ENCODE measurements at regions not wholly inside any gene's neighbourhood (a gene's known extent, or its start where the extent isn't known, plus 50 kb on each side); places are given as distances from the start of the nearest gene placed in this dataset.

DNA sequence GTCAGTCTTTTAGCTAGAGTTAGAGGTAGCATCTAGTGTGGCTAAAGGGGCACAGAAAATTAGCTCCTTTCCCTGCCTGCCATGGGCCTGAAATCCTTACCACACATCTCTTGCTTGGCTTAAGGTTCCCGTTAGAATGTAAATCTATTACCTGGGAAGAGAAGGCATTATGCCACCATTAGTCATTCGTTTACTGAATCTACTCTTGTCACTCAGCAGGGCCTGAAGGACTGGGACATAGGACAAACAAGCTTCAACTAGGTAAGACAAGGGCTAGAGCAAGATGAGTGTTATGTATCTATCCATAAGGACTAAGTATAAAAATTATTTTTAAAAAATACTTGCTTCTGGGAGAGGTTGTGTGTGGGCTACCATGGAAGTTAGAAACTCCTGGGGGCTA, 112.4 kb downstream of the CT47B1 start:
- Histone ChIP-seq H3K79me2 (ENCODE audit: insufficient read depth) (no peaks in the 10 kb centered on the region), H4K20me1 (ENCODE audit: insufficient read depth) (no peaks in the 10 kb centered on the region), H3K27ac (ENCODE audit: low read depth in 2 of 2, low read length in 1 of 2) (no peak overlapping the region), H3K9me2 (no peaks in the 10 kb centered on the region), H3K4me2 (no peak overlapping the region), H2AFZ (ENCODE audit: low read depth) (no peak overlapping the region), H3F3A (replicated peaks; ENCODE audit: insufficient read depth) (no peaks in the 10 kb centered on the region), H3K9me3 (no peaks in the 10 kb centered on the region), H3K4me3 (ENCODE audit: low read depth in 2 of 2, low read length in 1 of 2) (no peak overlapping the region), H3K27me3 (ENCODE audit: insufficient read depth) (no peaks in the 10 kb centered on the region), H3K4me1 (ENCODE audit: control insufficient read depth in 1 of 2, insufficient read depth in 2 of 2, low read depth in 1 of 2, low read length in 1 of 2) (no peaks in the 10 kb centered on the region; a peak in 2 of 4 replicates), H3K36me3 (replicated peaks in 1 of 2; ENCODE audit: control insufficient read depth in 1 of 2, insufficient read depth in 2 of 2, low read length in 1 of 2) (no peaks in the 10 kb centered on the region), H3K9ac (no peak overlapping the region)
- TF ChIP-seq, protein P1, sequence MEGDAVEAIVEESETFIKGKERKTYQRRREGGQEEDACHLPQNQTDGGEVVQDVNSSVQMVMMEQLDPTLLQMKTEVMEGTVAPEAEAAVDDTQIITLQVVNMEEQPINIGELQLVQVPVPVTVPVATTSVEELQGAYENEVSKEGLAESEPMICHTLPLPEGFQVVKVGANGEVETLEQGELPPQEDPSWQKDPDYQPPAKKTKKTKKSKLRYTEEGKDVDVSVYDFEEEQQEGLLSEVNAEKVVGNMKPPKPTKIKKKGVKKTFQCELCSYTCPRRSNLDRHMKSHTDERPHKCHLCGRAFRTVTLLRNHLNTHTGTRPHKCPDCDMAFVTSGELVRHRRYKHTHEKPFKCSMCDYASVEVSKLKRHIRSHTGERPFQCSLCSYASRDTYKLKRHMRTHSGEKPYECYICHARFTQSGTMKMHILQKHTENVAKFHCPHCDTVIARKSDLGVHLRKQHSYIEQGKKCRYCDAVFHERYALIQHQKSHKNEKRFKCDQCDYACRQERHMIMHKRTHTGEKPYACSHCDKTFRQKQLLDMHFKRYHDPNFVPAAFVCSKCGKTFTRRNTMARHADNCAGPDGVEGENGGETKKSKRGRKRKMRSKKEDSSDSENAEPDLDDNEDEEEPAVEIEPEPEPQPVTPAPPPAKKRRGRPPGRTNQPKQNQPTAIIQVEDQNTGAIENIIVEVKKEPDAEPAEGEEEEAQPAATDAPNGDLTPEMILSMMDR (IDR thresholded peaks at IDR 0.05), result no peak
- TF ChIP-seq MEF2A (IDR thresholded peaks at IDR 0.05; ENCODE audit: borderline replicate concordance, low read depth), result no peak
- TF ChIP-seq MXI1 (IDR thresholded peaks at IDR 0.05; ENCODE audit: low read depth, low read length), result no peak
- no peak for DNase-seq
- ChIA-PET POLR2A (no interaction called here), CTCF (no interaction called here)
- WGBS (ENCODE audit: low lambda C conversion rate), result 29% methylated on average over 2 of the region's 2 CpGs

GRCh38 chrX:120761810-120762209, 113.9 kb downstream of the CT47B1 start:
- 12% methylated on average over 4 of the region's 4 CpGs for WGBS (ENCODE audit: low lambda C conversion rate)
- no peak overlapping the region for H3K4me2 ChIP-seq
- no peak overlapping the region for H2AFZ ChIP-seq (ENCODE audit: low read depth)
- H4K20me1 ChIP-seq (ENCODE audit: insufficient read depth), result no peaks in the 10 kb centered on the region
- no peaks in the 10 kb centered on the region for H3K9me3 ChIP-seq
- no peaks in the 10 kb centered on the region; a peak in 2 of 4 replicates for H3K4me1 ChIP-seq (ENCODE audit: control insufficient read depth in 1 of 2, insufficient read depth in 2 of 2, low read depth in 1 of 2, low read length in 1 of 2)
- H3K27me3 ChIP-seq (ENCODE audit: insufficient read depth), result no peaks in the 10 kb centered on the region
- no peaks in the 10 kb centered on the region for H3K36me3 ChIP-seq (replicated peaks in 1 of 2; ENCODE audit: control insufficient read depth in 1 of 2, insufficient read depth in 2 of 2, low read length in 1 of 2)
- H3K4me3 ChIP-seq (ENCODE audit: low read depth in 2 of 2, low read length in 1 of 2), result no peak overlapping the region
- no peaks in the 10 kb centered on the region for H3F3A ChIP-seq (replicated peaks; ENCODE audit: insufficient read depth)
- H3K9ac ChIP-seq, result no peak overlapping the region
- ChIA-PET POLR2A (no interaction called here), CTCF (no interaction called here)
- H3K27ac ChIP-seq (ENCODE audit: low read depth in 2 of 2, low read length in 1 of 2), result peak overlapping the region; percentile 51 to 86; a peak in 3 of 4 replicates
- no peaks in the 10 kb centered on the region for H3K9me2 ChIP-seq
- no peak for DNase-seq
- no peaks in the 10 kb centered on the region for H3K79me2 ChIP-seq (ENCODE audit: insufficient read depth)
- TF ChIP-seq SMC3 (IDR thresholded peaks at IDR 0.05; ENCODE audit: low read depth, low read length), result no peak
- TF ChIP-seq FOXM1 (IDR thresholded peaks at IDR 0.05; ENCODE audit: low read depth), result no peak
- TF ChIP-seq, protein P2, sequence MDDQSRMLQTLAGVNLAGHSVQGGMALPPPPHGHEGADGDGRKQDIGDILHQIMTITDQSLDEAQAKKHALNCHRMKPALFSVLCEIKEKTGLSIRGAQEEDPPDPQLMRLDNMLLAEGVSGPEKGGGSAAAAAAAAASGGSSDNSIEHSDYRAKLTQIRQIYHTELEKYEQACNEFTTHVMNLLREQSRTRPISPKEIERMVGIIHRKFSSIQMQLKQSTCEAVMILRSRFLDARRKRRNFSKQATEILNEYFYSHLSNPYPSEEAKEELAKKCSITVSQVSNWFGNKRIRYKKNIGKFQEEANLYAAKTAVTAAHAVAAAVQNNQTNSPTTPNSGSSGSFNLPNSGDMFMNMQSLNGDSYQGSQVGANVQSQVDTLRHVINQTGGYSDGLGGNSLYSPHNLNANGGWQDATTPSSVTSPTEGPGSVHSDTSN (IDR thresholded peaks at IDR 0.05), result no peak
- peak; percentile 45; the same call in 1 of the 2 replicates for TF ChIP-seq RXRA (IDR thresholded peaks at IDR 0.05; ENCODE audit: borderline replicate concordance, low read depth)
- TF ChIP-seq, protein P3, sequence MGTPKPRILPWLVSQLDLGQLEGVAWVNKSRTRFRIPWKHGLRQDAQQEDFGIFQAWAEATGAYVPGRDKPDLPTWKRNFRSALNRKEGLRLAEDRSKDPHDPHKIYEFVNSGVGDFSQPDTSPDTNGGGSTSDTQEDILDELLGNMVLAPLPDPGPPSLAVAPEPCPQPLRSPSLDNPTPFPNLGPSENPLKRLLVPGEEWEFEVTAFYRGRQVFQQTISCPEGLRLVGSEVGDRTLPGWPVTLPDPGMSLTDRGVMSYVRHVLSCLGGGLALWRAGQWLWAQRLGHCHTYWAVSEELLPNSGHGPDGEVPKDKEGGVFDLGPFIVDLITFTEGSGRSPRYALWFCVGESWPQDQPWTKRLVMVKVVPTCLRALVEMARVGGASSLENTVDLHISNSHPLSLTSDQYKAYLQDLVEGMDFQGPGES (IDR thresholded peaks at IDR 0.05; ENCODE audit: low read depth, low read length), result no peak
- TF ChIP-seq RCOR1 (IDR thresholded peaks at IDR 0.05; ENCODE audit: low read length), result no peak
- no peak for TF ChIP-seq GABPA (IDR thresholded peaks at IDR 0.05; ENCODE audit: low read depth)
- TF ChIP-seq POLR2AphosphoS5 (IDR thresholded peaks at IDR 0.05; ENCODE audit: low read depth, low read length), result 0 out of 2 replicates have a peak, but pooled peaks have one; percentile 24
- no peak for TF ChIP-seq TEAD4 (IDR thresholded peaks at IDR 0.05; ENCODE audit: borderline replicate concordance, insufficient read depth)
- TF ChIP-seq, protein P4, sequence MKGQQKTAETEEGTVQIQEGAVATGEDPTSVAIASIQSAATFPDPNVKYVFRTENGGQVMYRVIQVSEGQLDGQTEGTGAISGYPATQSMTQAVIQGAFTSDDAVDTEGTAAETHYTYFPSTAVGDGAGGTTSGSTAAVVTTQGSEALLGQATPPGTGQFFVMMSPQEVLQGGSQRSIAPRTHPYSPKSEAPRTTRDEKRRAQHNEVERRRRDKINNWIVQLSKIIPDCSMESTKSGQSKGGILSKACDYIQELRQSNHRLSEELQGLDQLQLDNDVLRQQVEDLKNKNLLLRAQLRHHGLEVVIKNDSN (IDR thresholded peaks at IDR 0.05; ENCODE audit: borderline replicate concordance, low read depth), result no peak
- TF ChIP-seq FOSL2 (IDR thresholded peaks at IDR 0.05; ENCODE audit: borderline replicate concordance, low read depth), result no peak
- TF ChIP-seq NFIC (IDR thresholded peaks at IDR 0.05; ENCODE audit: borderline replicate concordance), result no peak
- TF ChIP-seq RFX5 (IDR thresholded peaks at IDR 0.05; ENCODE audit: low read length), result no peak
- no peak for TF ChIP-seq USF2 (IDR thresholded peaks at IDR 0.05; ENCODE audit: borderline replicate concordance, low read depth, low read length)
- TF ChIP-seq FOXJ3 (CRISPR knock-in tag; IDR thresholded peaks at IDR 0.05), result no peak
- no peak for TF ChIP-seq TAF1 (IDR thresholded peaks at IDR 0.05; ENCODE audit: borderline replicate concordance, low read depth, low read length)
- no peak for TF ChIP-seq CHD2 (IDR thresholded peaks at IDR 0.05; ENCODE audit: low read length, partially characterized antibody)
- TF ChIP-seq ZBTB33 (IDR thresholded peaks at IDR 0.05; ENCODE audit: borderline replicate concordance, low read depth), result no peak
- no peak for TF ChIP-seq MXI1 (IDR thresholded peaks at IDR 0.05; ENCODE audit: low read depth, low read length)
